GM18511 (cell line): ENCODE measurements at regions not wholly inside any gene's neighbourhood (a gene's known extent, or its start where the extent isn't known, plus 50 kb on each side); places are given as distances from the start of the nearest gene placed in this dataset.

ENCODE experiments used
- ATAC-seq: cut with Tn5 transposase; IDR thresholded peaks from one replicate; pipeline ENCODE4 v1.9.1; 2021; ENCODE audit warnings: mild to moderate bottlenecking, moderate library complexity; ENCODE audit not compliant: unreplicated experiment

DNA sequence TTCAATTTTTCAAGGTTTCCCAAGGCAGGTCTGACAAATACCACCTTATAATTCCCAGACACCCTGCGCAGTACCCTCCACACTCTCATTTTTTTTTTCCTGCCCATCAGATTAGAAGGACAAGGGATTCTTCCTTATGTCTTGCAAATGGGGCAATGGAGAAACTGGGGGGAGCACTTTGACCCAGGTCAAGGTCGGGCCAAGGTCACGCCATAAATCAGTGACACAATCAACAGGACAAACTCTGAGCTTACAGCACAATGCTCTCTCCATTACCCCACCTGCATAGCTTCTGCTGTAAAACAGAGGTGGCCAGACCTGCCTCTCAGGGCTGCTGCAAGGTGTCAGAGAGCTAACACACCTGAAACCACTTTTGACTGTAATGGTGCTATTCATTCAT lies 254.4 kb upstream of the ZMIZ1 start:
- no peak for ATAC-seq

DNA sequence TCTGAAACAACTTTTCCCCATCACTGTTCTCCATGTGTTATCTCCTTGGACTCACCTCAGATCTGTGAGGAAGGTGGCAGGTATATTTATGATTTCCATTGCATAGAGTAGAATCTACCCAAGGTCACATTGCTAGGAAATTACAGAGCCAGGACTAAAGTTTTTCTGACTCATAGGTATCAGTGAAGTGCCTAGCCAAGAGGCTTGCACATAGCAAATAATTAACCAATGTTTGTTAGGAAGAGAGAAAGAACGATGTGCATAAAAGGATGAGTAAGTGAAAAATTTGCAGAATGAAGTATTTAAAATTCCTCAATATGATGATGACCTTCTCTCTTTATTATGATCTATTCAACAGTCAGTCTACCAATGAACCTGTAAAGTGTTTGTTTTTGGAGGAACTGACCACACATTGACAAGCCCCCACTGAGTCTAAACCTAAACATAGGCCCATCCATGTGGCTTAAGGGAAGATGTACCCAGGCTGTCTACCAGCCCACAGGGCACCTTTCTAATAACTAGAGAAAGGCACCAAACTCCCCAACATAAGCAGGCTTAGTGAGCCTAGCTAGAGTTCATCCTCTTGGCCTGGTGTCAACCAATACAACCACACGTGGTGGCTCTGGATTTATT lies 252.9 kb upstream of the ZMIZ1 start:
- ATAC-seq = no peak

DNA sequence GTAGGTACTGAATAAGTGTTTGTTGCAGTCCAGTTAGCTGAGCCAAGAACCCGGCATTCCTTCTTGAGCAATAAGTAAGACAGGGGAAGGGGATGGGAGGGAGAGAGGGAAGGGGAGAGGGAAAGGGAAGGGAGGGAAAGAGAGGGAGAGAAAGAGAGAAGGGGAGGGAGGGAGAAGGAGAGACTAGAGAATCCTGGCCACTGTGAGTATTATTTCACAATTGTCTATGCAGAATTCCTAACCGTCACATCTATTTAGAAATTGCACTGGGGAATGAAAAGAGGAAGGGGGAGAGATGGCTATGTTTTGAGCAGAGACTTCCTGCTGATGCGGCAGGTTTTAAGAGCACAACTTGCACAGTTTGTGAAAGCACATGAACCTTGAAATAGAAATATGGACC lies 251.4 kb upstream of the ZMIZ1 start:
- no peak for ATAC-seq

DNA sequence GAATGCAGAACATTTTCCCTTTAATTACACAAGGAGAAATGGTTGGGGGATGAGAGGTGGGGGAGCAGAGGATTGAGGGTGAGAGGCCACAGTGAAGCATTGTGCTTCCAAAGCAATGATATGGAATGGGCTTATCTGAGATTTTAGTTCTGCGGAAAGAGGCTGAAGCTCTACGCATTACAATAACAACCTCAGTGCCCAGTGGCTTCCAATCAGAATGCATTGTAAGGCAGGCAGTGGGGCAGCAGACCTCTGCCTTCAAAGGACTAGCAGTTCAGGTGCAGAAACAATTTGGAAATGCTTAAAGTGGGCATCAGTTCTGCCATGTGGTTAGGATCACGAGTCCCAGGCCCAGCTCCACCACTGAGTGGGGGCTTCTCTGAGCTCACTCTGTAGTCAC lies 251.0 kb upstream of the ZMIZ1 start:
- no peak for ATAC-seq

DNA sequence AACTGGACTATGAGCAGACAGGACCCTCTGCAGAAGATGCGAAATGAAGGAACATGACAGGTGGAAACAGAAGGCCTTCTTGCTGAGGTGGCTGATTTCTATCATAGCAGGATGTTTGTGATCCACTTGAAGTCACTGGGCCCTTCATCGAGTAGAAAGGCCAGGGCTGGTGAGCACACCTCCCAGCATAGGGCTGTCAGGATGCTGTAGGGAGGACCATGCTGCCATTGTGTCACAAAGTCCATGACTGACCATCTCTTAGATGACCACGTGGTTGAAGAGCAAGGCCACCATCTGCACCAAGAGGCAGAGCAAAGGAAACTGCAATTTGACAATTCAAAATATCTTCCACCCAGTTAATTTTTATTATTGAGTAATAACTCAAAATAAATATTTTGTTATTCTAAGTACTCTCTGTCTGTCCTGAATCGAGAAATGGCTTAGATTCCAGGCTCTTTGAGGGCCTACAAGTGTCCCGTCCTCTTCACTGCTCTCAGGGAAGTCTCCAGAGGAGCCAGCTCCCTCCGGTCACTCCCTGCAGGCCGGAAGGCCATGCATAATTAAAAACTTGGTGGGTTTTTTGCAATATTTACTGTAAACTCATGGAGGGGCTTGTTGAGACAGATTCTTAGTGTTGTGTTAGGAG lies 249.3 kb upstream of the ZMIZ1 start:
- ATAC-seq = no peak

DNA sequence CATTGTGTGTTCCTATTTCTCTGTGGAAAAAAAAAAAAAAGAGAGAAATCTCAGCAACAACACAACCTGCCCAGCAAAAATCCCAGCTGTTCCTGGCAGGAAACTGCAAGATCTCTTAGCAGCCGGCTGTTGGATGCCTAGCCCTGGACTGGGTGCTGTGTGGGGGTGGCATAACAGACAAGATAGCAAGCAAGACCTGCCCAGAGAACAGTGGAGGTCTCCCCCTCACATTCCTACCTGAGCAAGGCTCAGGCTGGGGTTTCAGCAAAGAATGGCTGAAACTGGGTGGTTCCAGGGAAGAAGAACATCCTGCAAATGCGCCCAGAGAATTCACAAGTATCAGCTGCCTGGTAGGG lies 248.8 kb upstream of the ZMIZ1 start:
- ATAC-seq = no peak

DNA sequence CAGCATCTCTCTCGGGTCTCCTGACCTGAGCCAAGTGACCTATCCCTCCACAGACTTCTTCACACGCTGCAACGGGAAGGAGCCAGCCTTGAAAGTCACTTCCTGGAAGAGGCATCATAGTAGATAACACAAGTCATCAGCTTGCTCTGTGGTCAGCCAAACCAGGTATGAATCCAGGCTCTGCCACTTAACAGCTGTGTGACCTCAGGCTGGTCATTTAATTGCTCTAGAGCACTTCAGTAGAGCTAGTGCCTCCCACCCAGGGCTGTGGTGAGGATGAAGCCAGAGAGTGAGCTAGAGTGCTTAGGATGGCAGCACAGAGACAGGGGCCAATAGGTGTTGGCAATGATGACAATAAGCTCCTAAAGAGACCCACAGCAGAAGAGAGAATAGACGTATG lies 247.7 kb upstream of the ZMIZ1 start:
- no peak for ATAC-seq

DNA sequence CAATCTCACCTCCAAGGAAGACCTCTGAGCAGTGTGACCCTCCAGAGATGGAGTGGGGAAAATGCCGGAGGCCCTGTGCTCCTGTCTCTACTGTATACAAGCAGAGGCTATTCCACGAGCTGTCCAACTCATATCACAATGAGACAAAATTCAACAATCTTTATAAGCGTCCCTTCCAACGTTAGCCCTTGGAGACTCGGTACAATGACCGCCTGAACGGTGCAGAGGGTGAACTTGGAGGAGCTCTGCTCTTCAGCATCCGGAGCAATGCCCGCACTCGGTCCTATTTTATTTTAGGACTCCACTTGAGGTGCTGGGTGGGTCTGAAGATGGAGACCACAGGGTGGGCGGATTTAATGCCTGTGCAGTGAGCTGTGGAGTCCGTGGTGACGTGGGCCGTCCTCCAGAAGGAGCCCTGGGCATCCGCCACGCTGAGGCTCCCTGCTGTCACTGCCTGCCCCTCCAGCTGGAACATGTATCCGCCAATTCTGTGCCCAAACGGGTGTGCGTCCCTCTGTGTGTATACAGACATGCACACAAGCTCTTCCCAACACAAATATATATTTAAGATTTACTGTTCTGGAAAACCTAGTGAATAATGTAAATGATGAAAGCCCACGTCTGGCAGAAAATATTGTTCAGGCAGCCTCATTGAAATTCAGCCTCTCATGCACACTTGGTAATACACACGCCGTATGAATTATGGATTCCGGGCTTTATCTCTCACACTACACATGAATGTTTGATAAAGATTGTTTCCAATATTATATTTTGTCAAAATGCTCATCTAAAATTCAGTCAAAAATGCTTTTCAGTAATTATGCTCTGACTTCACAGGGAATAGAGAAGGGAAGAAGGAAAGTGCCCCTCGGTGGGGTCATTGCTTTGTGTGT lies 239.9 kb upstream of the ZMIZ1 start:
- no peak for ATAC-seq

DNA sequence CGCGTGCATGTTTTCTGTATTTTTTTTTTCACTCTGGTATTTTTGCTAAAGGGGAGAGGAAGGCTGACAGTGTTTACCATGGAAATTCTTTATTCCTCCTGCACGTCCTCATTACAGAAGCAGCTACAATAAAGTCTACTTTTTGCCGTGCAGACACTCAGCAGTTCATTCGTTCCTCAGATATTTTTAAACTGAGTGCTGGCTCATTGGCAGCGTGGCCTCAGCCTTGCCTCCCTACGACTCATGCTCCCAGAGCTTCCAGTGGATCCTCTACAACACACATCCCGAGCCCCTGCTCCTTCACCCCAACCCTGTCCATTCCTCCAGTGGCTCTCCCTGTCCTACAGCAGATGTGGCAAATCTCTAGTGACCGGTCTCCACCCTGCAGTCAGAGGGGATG lies 239.2 kb upstream of the ZMIZ1 start:
- ATAC-seq = no peak

DNA sequence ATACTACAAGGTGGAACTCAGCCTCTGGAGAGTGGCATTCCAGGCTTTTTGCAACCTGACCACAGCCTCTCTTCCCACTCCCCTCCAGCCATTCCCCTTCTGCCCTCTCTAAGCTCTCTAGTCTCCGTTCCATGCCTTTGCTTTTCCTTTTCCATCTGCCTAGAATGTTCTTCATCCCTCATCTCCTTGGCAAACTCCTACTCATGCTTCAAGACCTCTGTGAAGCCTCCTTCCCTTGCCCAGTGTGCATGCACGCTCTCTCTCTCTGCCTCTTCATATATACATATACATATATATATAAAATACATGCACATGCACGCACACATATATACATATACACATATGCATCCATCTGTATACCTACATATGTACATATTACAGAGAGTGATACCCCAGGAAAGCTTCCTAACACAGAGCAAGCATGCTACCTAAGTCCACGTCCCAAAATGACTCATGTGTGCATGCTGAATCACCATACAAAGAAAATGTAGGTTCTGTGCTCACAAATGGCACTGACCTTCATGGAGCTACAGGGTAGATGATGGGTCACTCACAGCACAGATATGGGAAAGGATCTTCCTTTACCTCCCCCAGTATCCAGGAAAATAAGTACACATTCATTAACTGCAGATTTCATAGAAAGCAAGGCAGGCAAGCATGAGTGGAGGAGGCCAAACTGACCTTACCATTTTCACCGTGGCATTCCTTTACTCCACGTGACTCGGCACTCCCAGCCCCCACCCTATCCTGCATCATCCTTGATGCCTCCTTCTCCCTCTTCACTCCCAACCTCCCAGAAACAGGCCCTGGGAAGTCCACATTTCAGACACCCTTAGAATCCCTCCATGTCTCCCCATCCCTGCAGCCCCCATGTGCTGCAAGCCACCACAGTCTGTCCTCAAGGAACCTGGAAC lies 238.4 kb upstream of the ZMIZ1 start:
- no peak for ATAC-seq

DNA sequence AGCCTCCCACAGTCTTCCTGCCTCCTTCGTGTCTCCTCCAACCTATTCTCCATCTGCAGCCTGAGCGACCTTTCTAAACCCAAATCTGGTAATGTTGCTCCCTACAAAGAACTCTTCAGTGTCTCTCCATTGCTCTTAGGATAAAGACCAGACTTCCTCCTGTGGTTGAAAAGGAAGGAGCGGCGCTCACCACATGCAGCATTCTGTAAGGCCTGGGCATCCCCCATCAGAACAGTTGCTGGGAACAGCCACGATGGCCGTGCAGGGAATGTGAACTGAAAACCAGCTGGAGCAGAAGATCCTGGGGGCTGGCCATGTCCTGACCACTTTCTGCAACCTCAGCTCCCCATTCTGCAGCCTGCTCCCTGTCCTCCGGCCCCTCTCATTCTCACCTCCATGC lies 237.8 kb upstream of the ZMIZ1 start:
- no peak for ATAC-seq

DNA sequence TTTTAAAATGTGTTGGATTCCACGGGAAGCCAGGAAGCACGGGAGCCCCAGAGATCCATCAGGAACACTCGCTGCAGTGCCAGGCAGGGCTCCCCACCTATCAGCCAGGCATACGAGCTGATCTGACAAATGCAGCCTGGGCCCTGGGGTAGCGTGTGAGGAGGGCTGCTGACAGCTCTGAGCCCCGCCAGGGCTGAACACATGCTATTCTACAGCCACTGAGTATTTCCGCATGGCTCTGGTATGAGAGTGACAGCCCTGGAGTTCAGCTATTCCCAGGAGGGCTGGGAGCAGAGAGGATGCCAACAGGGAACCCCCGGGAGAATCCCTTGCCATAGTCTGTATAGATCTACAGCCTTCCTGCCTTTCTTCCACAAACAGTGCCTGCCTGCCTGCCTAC lies 237.3 kb upstream of the ZMIZ1 start:
- no peak for ATAC-seq

DNA sequence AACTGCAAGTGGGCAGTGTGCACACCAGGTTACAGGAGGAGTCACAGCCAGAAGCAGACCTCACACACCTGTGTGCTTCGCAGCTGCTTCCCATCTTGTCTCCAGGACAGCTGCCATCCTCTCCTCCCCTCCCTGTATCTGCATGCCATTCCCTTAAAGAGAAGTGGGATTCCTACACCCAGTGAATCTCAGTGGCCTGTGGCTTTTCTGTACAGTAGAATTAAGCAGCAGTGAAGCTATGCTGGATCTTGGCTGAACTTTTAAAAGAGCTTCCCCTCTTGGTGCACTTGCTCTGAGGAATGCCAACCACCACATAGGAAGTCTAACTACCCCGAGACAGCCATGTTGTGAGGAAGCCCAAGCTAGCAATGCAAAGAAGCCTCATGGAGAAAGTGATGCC lies 236.5 kb upstream of the ZMIZ1 start:
- no peak for ATAC-seq

DNA sequence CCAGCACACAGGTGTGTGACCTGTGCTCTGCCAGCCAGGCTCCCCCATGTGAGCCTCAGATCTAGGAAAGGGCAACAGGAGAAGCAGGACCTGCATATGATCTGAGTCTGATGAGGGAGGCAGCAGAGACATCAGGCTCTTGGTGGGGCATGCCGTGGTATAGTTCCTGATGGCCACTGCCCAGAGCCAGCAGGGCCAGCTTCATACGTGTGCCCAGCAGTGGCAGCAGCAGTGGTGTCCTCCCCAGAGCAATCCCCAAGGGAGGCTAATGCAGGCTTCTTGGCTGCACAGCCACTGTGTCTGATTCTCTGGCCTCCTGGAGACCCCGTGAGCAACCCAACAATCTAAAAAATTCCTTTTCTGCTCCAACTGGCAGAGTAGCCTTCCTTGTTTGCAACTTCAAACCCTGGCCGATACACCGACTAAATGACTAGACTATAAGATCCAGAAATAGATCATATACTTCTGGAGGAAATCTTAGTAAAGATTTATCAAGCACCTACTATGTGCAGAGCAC lies 230.6 kb upstream of the ZMIZ1 start:
- no peak for ATAC-seq

DNA sequence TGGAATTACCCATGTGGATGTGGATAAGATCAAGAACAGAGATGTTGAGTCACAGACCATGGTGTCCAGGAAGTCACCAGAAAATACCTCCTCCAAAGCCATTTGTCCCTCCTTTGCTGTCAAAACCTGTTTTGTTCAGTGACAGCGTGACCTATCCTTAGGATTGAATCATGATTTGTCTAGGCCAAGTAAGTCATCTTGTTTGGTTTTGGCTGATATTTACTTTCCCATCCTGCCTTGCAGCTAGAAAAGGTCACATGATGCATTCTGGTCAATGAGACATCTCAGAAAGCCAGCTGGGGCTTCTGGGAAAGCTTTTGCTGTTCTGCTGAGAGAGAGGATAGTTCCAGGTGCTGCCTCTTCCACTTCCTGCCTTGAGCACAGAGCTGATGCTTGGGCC lies 225.3 kb upstream of the ZMIZ1 start:
- ATAC-seq = no peak

DNA sequence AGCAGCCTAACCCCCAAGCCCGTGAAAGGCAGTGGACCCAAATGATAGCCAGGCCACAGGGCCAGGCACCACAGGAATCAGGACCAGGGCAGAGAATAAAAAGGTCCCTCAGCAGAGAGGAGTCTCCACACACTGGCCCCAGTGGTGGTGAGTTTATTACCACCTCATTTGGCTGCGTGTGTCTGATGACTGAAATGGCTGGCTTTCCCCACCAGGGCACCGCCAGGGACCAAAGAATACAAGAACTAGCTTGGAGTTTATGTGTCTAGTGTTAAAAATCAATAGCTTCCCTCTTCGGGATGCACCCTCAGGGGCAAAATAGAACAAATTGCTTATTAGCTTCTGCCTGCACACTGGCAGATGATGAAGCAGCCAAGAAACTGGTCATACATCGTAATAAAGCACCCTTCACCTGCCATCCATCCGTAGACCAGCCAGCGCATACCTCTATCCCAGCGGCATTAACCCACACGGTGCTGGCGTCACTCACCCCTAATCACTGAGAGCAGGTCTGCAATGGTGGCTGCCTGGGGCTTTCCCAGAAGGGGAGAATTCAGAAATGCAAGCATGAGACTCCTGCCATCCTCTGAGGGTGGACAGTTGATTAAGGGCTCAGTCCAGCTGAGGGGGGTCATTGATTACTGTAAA lies 223.7 kb upstream of the ZMIZ1 start:
- no peak for ATAC-seq

DNA sequence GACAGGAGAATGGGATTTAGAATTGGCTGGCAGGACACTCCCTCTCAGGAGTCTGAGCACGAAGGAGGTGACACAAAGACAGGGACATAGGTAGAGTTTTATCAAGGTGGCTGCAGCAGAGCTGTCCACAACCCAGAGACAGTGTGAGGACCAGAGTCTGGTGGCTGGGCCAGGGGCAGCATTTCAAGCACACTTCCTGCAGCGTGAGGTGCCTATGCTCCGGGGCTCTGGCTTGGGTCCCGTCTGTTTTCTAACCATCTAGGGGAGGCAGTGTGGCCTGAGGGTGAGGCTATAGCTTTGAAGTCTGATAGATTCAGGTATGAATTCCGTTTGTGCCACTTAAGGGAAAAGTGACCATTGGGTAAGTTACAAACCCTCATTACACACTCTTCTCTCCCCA lies 222.7 kb upstream of the ZMIZ1 start:
- no peak for ATAC-seq

DNA sequence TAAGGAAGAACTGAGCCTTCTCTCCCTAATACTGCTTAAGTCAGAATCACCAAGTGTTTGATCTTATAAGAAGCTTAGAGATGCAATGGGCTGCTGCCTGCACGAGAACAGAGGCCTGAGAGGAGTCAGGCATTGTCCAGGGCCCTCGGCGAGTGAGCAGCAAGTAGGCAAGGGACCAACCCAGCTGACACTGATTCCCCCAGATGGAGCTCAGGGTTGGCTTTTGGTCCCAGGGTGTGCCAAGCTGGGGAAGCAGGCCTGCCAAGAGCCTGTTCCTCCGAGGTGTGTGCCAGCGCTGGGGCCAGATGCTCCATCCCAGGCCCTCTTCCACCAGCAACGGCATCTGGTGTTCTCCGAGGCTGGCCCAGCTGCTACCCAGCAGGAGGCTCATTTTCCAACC lies 222.0 kb upstream of the ZMIZ1 start:
- no peak for ATAC-seq

DNA sequence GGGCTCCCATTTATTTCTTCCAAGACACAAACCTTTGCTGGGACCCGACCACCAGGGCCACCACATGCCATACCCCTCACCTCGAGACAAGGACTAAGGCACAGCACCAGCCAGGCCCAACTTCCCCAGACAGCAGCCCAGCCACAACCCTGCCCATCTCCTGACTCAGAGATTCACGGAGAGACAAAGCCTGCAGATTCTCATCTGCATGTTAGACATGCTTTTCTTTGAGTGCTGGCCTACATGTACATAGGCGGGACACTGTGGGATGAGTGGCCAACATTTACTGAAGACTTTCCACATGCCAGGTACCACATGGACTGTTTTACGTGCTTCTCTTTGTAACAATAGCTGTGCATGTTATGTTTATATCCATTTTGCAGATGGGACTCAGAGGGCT lies 221.3 kb upstream of the ZMIZ1 start:
- ATAC-seq = no peak

DNA sequence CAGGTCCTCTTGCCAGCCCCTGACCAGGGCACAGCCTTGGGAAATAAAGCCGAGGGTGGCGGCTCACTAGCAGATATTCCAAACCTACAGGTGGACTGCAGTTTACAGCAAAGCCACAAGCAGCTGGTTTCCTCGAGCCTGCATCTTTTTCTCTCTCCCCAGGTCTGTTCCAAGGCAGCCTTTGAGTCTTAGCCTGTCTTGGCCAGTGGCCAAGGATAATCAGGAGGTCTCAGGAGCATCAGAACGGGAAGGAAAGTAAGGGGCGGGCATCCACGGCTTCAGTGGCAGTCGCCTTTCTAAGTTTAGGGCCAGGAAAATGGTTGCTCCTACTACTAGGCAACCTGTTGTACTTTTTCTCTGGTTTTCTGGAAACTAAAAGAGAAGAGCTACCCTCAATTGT lies 219.7 kb upstream of the ZMIZ1 start:
- no peak for ATAC-seq
